HFFc6 (cell line): ENCODE measurements at regions not wholly inside any gene's neighbourhood (a gene's known extent, or its start where the extent isn't known, plus 50 kb on each side); places are given as distances from the start of the nearest gene placed in this dataset.

ENCODE experiments used
- DNase-seq: peaks from one replicate; pipeline ENCODE4 v3.0.0-alpha.2; 2018
- H3K27ac Mint-ChIP-seq: 2 replicates; pipeline ENCODE4 v1.8.0; 2020; ENCODE audit warnings: mild to moderate bottlenecking, mixed read lengths
- H3K27me3 Mint-ChIP-seq: 2 replicates; pipeline ENCODE4 v1.8.0; 2021; ENCODE audit warnings: mild to moderate bottlenecking, moderate library complexity, mixed read lengths; ENCODE audit not compliant: insufficient read depth
- H3K36me3 Mint-ChIP-seq: 2 replicates; pipeline ENCODE4 v1.8.0; 2021; ENCODE audit warnings: low read depth, mixed read lengths
- H3K4me1 Mint-ChIP-seq: 2 replicates; pipeline ENCODE4 v1.8.0; 2020; ENCODE audit warnings: low read depth, mixed read lengths
- H3K4me3 Mint-ChIP-seq: 2 replicates; pipeline ENCODE4 v1.8.0; 2020; ENCODE audit warnings: mild to moderate bottlenecking, moderate library complexity, mixed read lengths
- H3K9me3 Mint-ChIP-seq: 2 replicates; pipeline ENCODE4 v1.8.0; 2020; ENCODE audit warnings: mild to moderate bottlenecking, mixed read lengths
- TF ChIP-seq, protein P1 (sequence below): fragments of 200-600 bp; sonication (generic); IDR thresholded peaks from 2 replicates; pipeline ENCODE4 v1.5.0; 2021; ENCODE audit warnings: antibody characterized with exemption, mild to moderate bottlenecking

DNA sequence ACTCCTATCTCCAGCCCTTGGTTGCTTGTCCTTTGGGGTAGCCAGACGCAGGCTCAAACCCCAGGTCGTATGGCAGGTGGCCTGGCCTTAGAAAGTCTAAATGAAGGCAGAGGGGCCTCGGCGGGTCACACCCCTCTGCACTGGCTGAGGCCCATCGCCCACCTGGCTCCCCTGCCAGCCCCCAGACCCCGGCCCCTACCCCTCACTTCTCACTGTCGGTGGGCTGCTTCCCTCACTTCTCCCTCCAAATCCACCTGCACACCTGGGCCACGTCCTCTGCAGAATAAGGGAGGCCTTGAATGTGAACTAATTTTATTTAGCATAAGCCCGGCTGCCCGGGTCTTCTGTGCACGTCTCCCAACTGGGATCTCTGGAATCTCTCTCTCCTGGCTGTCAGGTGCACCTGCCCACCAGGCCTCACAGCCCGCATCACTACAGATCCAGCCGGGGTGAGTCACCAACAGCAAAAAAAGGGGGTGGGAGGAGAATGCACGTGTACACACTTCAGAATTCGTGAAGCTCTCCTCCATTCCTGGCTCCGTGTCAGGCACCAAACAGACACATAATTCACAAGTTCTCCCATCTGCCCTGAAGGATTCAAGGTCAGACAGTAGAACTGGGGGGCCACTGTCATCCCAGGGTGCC, 107.5 kb upstream of the SIM2 start:
- Mint-ChIP-seq H3K4me1 (peaks cover 14% of the 10 kb centered on the region), H3K27ac (no peak overlapping the region), H3K4me3 (no peak overlapping the region), H3K9me3 (no peaks in the 10 kb centered on the region), H3K27me3 (peaks cover 36% of the 10 kb centered on the region), H3K36me3 (no peaks in the 10 kb centered on the region)
- DNase-seq: no peak
- TF ChIP-seq, protein P1, sequence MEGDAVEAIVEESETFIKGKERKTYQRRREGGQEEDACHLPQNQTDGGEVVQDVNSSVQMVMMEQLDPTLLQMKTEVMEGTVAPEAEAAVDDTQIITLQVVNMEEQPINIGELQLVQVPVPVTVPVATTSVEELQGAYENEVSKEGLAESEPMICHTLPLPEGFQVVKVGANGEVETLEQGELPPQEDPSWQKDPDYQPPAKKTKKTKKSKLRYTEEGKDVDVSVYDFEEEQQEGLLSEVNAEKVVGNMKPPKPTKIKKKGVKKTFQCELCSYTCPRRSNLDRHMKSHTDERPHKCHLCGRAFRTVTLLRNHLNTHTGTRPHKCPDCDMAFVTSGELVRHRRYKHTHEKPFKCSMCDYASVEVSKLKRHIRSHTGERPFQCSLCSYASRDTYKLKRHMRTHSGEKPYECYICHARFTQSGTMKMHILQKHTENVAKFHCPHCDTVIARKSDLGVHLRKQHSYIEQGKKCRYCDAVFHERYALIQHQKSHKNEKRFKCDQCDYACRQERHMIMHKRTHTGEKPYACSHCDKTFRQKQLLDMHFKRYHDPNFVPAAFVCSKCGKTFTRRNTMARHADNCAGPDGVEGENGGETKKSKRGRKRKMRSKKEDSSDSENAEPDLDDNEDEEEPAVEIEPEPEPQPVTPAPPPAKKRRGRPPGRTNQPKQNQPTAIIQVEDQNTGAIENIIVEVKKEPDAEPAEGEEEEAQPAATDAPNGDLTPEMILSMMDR: no peak

DNA sequence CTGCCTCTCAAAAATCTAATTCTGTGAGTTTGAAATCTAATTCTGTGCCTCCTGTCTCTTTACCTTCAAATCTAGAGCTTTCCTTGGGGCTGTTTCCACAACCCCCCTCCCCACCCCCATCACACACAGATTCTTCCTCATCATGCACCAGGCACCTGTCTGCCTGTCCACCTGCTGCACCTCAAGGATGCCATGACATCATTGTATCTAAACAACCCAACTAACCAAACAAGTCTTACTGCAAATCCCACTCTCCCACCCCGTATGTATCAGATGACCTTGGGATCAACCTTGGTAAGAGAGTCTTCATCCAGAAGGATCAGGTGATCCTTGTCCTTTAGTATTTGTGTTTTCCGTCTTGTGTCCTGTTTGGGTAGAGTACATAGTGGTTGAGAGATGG, 102.7 kb upstream of the SIM2 start:
- peaks cover 65% of the 10 kb centered on the region for H3K27me3 Mint-ChIP-seq
- H3K9me3 Mint-ChIP-seq: peaks cover 5% of the 10 kb centered on the region
- TF ChIP-seq, protein P1: no peak
- H3K27ac Mint-ChIP-seq: no peak overlapping the region
- H3K4me1 Mint-ChIP-seq: no peaks in the 10 kb centered on the region
- peaks cover 6% of the 10 kb centered on the region; the same call in 1 of the 2 replicates for H3K36me3 Mint-ChIP-seq
- H3K4me3 Mint-ChIP-seq: no peak overlapping the region
- no peak for DNase-seq

DNA sequence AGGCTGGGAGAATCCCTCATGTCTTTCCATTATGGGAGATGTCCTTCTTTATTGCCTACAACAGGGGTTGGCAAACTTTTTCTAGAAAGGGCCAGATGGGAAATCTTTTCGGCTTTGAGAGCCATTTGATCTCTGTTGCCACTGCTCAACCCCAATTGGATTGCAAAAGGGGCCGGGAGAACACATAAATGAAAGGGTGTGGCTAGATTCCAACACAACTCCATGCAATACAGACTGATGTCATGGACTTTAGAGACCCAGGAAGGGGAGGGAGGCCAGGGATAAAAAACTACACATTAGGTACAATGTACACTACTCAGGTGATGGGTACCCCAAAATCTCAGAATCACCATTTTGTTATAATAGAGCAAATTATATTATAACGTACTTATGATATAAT, 97.6 kb upstream of the SIM2 start:
- no peak overlapping the region for H3K27ac Mint-ChIP-seq
- H3K27me3 Mint-ChIP-seq: peaks cover 70% of the 10 kb centered on the region
- H3K4me1 Mint-ChIP-seq: no peaks in the 10 kb centered on the region
- TF ChIP-seq, protein P1: no peak
- DNase-seq: no peak
- H3K4me3 Mint-ChIP-seq: no peak overlapping the region
- H3K9me3 Mint-ChIP-seq: peaks cover 5% of the 10 kb centered on the region
- peaks cover 6% of the 10 kb centered on the region; the same call in 1 of the 2 replicates for H3K36me3 Mint-ChIP-seq

DNA sequence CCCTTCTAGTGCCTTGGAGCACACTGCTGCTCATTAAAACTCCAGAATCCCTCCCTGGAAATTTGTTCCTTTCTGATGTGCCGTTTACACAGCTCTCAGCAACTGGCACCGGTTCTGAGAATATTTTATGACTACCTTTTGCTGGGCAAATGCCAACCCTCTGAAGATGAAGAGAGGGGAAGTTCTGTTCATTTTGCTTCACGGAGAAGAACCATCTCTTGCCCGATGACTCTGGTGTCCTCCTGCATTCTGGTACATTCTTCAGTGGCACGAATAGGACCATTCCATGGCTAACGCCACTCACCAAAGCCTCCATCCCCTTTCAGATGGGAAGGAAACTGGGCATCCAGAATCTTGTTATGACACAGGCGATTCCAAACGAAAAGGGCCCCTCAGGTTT, 96.2 kb upstream of the SIM2 start:
- Mint-ChIP-seq H3K36me3 (peaks cover 6% of the 10 kb centered on the region; the same call in 1 of the 2 replicates), H3K4me3 (no peak overlapping the region), H3K27me3 (peaks cover 71% of the 10 kb centered on the region), H3K9me3 (peaks cover 5% of the 10 kb centered on the region), H3K27ac (no peak overlapping the region), H3K4me1 (no peaks in the 10 kb centered on the region)
- TF ChIP-seq, protein P1: no peak
- DNase-seq: no peak

DNA sequence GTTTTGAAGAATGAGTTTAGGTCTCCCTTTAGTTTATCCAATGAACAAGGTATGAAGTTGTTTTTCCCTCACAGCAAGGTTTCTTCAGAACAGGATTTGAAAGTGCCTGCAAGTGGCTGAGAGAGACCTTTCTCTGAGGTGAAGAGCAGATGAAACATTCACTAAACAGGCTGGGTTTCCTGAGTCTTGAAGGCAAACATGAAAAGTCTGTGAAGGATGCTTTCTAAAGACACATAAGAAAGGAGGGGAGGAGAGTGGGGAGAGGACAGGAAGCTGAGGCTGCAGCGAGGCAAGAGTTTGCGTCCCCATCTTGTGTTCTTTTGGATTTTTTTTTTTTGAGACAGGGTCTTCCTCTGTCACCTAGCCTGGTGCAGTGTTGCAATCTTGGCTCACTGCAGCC, 95.7 kb upstream of the SIM2 start:
- Mint-ChIP-seq H3K27me3 (peaks cover 69% of the 10 kb centered on the region), H3K36me3 (peaks cover 6% of the 10 kb centered on the region; the same call in 1 of the 2 replicates), H3K9me3 (peaks cover 5% of the 10 kb centered on the region), H3K4me1 (no peaks in the 10 kb centered on the region), H3K4me3 (no peak overlapping the region), H3K27ac (no peak overlapping the region)
- TF ChIP-seq, protein P1: no peak
- DNase-seq: no peak
